HFFc6 (cell line): ENCODE measurements at regions not wholly inside any gene's neighbourhood (a gene's known extent, or its start where the extent isn't known, plus 50 kb on each side); places are given as distances from the start of the nearest gene placed in this dataset.

ENCODE experiments used
- DNase-seq: peaks from one replicate; pipeline ENCODE4 v3.0.0-alpha.2; 2018
- H3K27ac Mint-ChIP-seq: 2 replicates; pipeline ENCODE4 v1.8.0; 2020; ENCODE audit warnings: mild to moderate bottlenecking, mixed read lengths
- H3K27me3 Mint-ChIP-seq: 2 replicates; pipeline ENCODE4 v1.8.0; 2021; ENCODE audit warnings: mild to moderate bottlenecking, moderate library complexity, mixed read lengths; ENCODE audit not compliant: insufficient read depth
- H3K36me3 Mint-ChIP-seq: 2 replicates; pipeline ENCODE4 v1.8.0; 2021; ENCODE audit warnings: low read depth, mixed read lengths
- H3K4me1 Mint-ChIP-seq: 2 replicates; pipeline ENCODE4 v1.8.0; 2020; ENCODE audit warnings: low read depth, mixed read lengths
- H3K4me3 Mint-ChIP-seq: 2 replicates; pipeline ENCODE4 v1.8.0; 2020; ENCODE audit warnings: mild to moderate bottlenecking, moderate library complexity, mixed read lengths
- H3K9me3 Mint-ChIP-seq: 2 replicates; pipeline ENCODE4 v1.8.0; 2020; ENCODE audit warnings: mild to moderate bottlenecking, mixed read lengths
- CTCF ChIP-seq: fragments of 200-600 bp; sonication (generic); IDR thresholded peaks from 2 replicates; pipeline ENCODE4 v1.5.0; 2021; ENCODE audit warnings: antibody characterized with exemption, mild to moderate bottlenecking

- Mint-ChIP-seq H3K4me3 (no peak overlapping the region), H3K27me3 (no peaks in the 10 kb centered on the region), H3K9me3 (peaks cover 10% of the 10 kb centered on the region), H3K36me3 (no peaks in the 10 kb centered on the region), H3K27ac (no peak overlapping the region), H3K4me1 (no peaks in the 10 kb centered on the region)
- DNase-seq, result no peak
- no peak for TF ChIP-seq CTCF
Measured at GRCh38 chrX:137353404-137353803, 212.5 kb upstream of the ZIC3 start.

GRCh38 chrX:137352101-137352660 lies 213.7 kb upstream of the ZIC3 start:
- Mint-ChIP-seq H3K4me1 (no peaks in the 10 kb centered on the region), H3K27ac (no peak overlapping the region), H3K9me3 (peaks cover 12% of the 10 kb centered on the region), H3K36me3 (no peaks in the 10 kb centered on the region), H3K4me3 (no peak overlapping the region), H3K27me3 (no peaks in the 10 kb centered on the region)
- TF ChIP-seq CTCF, result no peak
- no peak for DNase-seq

GRCh38 chrX:137342969-137343368 lies 223.0 kb upstream of the ZIC3 start:
- Mint-ChIP-seq H3K9me3 (peaks cover 22% of the 10 kb centered on the region), H3K4me3 (no peak overlapping the region), H3K27ac (no peak overlapping the region), H3K27me3 (no peaks in the 10 kb centered on the region), H3K4me1 (no peaks in the 10 kb centered on the region), H3K36me3 (no peaks in the 10 kb centered on the region)
- DNase-seq, result no peak
- TF ChIP-seq CTCF, result no peak

GRCh38 chrX:137313627-137314026 lies 252.3 kb upstream of the ZIC3 start:
- no peak for DNase-seq
- no peak for TF ChIP-seq CTCF
- Mint-ChIP-seq H3K27me3 (no peaks in the 10 kb centered on the region; the same call in 1 of the 2 replicates), H3K4me3 (no peak overlapping the region), H3K27ac (no peak overlapping the region), H3K4me1 (no peaks in the 10 kb centered on the region), H3K9me3 (peaks cover 8% of the 10 kb centered on the region; the same call in 1 of the 2 replicates), H3K36me3 (no peaks in the 10 kb centered on the region)

GRCh38 chrX:137305404-137305803 lies 260.5 kb upstream of the ZIC3 start:
- no peaks in the 10 kb centered on the region for H3K27me3 Mint-ChIP-seq
- DNase-seq, result no peak
- H3K36me3 Mint-ChIP-seq, result no peaks in the 10 kb centered on the region
- TF ChIP-seq CTCF, result no peak
- no peak overlapping the region for H3K27ac Mint-ChIP-seq
- H3K4me1 Mint-ChIP-seq, result no peaks in the 10 kb centered on the region
- peaks cover 11% of the 10 kb centered on the region; the same call in 1 of the 2 replicates for H3K9me3 Mint-ChIP-seq
- no peak overlapping the region for H3K4me3 Mint-ChIP-seq

- Mint-ChIP-seq H3K36me3 (peaks cover 4% of the 10 kb centered on the region; the same call in 1 of the 2 replicates), H3K9me3 (peaks cover 5% of the 10 kb centered on the region), H3K4me1 (no peaks in the 10 kb centered on the region), H3K27ac (no peak overlapping the region), H3K4me3 (no peak overlapping the region), H3K27me3 (no peaks in the 10 kb centered on the region)
- TF ChIP-seq CTCF, result no peak
- no peak for DNase-seq
Measured at GRCh38 chrX:137297167-137297566, 263.4 kb upstream of the GPR101 start.
